CMK (cell line): ENCODE measurements at regions not wholly inside any gene's neighbourhood (a gene's known extent, or its start where the extent isn't known, plus 50 kb on each side); places are given as distances from the start of the nearest gene placed in this dataset.

Experiments used
- DNase-seq: peaks from one replicate; pipeline ENCODE4 v3.0.0-alpha.2; 2010; ENCODE audit warnings: low read depth

- DNase-seq: no peak
These were observed 225.9 kb downstream of the PTPRC start for GRCh38 chr1:198864695-198865094.

DNA sequence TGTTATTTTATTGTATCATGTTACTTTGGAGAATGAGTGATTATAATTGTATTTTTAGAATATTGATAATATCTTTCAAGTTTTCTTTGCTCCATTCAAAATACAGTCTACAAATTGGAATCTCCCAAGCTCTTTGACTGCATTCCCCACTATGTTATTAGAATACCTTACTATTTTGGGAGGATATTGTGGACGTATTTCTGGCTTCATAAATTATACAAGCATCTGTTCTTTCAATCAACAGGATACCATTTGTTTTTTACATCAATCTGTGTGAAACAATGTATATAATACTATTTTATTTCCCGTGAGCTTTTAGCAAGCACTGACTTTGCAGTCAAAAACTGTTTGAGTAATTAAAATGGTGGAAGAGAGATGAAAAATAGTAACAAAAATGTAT, 226.5 kb downstream of the PTPRC start:
- DNase-seq: no peak

DNA sequence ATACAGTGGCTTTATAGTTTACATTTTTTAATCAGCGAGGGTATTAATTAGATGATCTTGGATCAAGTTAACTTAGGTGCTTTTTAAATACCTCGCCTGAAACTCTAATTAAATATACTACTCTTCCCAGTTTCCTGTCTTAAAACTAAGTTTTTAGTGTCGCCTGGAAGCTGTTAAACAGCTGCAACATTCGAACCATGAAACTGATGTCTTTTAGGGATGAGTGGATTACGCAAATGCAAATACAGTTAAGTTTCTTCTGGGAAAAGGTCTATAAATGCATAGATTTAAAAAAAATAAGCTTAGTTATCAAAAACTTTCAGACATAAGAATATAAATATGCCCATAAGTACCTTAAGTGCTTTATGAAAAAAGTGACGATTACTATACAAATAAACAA, 228.3 kb downstream of the PTPRC start:
- DNase-seq: no peak

DNA sequence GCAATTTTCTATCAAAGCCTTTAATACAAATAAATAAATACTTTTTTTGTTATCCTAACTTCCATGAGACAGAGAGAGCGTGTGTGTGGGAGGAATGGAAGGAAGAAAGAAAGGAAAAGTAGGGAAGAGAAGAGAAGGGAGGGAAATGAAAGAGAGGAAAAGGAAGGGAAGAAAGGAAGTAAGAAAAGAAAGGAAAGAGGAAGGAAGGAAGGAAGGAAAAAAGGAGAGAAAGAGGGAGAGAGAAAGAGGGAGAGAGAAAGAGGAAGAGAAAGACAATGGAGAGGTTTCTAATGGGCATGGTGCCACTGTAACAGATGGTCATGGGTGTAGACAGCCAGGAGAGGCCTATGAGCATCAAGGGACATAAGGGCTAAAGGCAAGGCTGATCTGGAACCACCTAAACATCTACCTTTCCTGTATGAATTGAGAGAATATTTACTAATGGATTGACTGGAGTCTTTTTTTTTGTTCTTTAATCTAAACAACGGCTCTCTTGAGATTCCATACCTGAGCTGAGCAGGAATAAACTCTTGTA, 234.9 kb downstream of the PTPRC start:
- DNase-seq: no peak

- no peak for DNase-seq
These were observed 237.6 kb downstream of the PTPRC start for GRCh38 chr1:198876371-198876871.

DNA sequence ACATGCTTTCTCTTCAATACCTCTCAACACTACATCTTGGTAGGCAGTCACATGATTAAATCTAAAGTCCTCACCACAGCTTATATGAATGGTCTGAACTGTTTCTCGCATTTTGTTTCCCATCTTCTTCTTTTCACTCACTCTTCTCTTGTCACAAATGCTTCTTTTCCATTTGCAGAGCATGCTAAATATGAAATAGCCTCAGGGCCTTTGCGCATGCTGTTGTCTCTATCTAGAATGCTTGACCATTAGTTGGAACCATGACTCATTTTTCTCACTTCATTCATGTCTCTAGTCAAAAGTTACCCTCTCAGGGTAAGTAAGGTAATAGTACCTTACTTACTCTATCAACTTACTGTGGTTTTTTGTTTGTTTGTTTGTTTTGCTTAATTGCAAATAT, 239.7 kb downstream of the PTPRC start:
- DNase-seq: no peak

- DNase-seq: no peak
These were observed 241.0 kb downstream of the PTPRC start for GRCh38 chr1:198879711-198880306.

GRCh38 chr1:198880397-198880796, 241.6 kb downstream of the PTPRC start:
- no peak for DNase-seq

DNA sequence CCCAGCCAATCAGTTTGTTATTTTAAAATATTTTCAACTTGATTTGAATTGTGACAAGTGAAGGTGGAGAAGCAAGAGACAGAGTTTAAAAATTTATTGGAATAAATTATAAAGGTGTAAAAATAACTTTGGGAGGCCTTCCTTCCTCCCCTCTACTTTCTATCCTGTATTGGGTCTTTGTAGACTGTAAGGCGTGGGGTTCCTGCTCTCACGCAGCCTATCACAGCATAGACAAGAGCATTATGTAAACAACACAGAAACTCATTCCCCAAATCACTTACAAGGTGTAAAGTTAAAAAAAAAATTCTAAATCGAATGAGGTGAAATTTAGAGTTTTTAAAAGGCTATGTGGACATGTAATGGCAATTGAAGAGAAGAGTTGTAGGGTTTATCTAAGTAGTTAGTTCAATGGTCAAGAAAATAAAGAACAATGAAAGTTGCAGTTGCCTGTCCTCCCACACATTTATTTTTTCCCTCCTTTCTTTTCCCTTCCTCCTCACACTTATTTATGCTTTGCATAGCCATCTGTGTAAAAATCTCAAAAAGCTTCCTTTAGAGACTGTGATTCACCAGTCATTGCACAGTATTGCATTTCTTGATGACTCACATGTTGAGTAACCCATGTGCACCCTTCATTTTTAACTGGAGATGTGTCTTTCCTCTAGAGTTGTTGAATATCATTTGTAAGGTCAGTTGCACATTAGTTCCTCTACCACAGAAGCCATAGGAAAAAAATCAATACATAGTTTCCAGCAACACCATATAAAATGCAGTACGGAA, 242.2 kb downstream of the PTPRC start:
- DNase-seq: no peak

DNA sequence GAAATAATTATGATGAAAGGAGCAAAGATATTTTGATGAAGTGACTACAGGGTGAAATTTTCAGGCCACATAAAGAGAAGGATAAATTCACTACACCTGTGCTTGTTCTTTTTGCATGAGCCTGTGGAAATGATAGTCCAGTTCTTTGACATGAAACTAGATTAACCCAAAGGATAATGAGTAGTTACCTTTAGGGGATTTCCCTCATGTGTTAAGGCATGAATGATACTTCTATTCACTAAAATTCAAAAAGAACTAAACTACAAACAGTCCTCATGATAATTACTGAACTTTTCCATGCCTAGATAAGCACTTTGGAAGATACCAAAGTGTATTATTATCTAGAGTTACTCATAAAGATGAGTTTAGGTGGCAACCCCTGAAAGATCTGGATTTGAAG, 244.3 kb downstream of the PTPRC start:
- no peak for DNase-seq

- DNase-seq: no peak
These were observed 249.0 kb downstream of the PTPRC start for GRCh38 chr1:198887866-198888265.

- no peak for DNase-seq
These were observed 249.6 kb downstream of the PTPRC start for GRCh38 chr1:198888379-198888943.

DNA sequence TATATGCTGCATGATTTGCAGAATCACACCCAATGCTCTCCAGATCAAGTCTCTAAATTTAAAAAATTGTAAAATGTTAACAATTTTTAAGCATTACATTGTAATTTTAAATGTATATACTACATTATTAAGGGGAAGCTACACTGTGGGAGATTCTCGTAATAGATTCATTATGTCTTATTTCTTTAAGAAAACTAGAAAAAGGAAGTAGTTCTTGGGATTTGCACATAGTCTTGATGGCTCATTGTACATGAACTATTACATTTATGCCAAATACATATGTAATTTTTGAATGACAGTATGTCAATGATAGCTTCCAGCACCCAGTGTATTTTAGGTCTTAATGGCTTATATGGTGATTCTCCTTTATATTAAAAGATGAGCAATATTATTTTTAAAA, 250.3 kb downstream of the PTPRC start:
- no peak for DNase-seq

DNA sequence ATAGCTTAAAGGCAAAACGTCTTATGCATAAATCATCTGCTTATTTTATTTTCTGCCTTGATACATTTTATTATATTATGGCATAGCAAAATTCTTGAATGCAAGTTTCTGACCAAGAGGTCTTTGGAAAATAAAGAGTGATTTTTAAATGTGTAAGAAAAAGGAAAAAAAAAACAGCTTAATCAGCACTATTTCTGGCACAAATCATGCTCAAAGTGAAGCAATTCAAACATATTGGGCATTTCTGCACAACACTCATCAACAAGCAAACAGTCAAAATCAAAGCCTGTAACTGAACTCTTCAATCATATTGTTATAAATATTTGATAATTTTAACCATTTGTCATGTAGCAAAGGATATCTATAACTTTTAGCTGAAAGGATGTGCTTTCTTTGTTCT, 250.9 kb downstream of the PTPRC start:
- DNase-seq: no peak

GRCh38 chr1:198890214-198890930, 251.5 kb downstream of the PTPRC start:
- DNase-seq: no peak

- DNase-seq: no peak
These were observed 253.2 kb downstream of the PTPRC start for GRCh38 chr1:198892065-198892464.

- DNase-seq: no peak
These were observed 254.3 kb downstream of the PTPRC start for GRCh38 chr1:198893141-198893540.

DNA sequence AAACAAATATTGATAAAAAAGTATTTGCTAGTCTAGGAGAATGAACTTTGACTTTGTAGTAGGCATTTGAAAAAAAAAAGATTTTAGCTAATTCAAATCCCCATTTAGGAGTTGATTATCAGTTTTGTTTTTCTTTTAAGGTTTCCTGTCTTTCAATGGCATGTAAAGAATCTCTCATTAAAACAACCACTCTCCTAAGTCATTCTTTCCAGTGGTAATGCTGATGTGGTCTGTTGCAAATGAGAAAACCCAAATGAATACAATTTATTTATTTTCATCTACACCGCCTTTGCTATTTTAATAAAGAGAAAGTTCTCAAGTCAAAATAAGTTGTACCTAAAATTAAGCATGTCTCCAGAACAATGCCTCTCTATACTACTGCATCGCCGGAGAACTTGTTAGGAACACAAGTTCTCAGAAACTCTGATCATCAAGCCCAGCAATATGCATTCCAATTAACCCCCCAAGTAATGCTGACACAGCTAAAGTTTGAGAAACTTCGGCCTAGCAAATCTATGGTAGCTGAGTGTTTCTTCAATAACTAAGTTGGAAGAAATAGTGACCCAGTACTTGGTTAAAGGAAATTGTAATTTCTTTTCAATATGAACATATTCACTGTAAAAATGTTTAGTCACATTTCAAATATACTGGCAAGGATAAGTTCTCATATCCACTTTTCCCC, 255.1 kb downstream of the PTPRC start:
- no peak for DNase-seq

DNA sequence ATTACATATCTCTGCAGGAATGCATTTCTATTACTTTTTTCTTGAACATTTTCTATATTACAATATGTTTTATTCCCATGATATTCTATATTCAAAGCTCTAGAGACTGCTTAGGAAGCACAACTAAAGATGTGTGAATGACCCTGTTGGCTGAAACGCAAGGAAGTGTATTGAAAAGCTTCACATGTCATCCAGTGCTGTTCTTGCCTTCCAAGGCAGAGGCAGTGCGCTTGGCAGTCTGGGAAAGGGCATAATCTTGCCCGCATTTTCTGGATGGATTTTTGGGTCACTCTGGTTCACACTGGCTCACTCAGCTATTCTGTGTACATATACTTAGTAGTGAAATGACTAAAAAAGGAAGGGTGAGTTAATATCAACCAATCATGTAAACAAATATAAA, 262.4 kb downstream of the PTPRC start:
- DNase-seq: no peak

DNA sequence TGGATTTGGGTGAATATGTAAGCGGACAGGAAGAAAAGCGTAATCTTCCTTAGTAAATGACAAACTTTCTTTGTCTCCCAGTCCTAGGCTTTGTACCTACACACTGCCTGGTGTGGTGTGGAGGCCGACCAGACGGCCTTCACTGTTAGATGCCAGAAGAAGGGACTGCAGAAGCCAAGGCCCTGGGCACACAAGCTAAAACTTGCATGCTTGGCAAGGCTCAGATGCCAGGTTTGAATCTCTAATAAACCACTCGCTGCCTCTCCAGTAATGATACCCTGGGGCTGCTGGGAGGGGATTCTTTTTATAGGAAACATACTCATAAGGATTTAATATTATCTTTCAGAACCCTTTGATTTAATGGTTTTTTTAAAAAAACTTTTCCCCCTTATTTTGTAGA, 263.8 kb downstream of the PTPRC start:
- DNase-seq: no peak

- no peak for DNase-seq
These were observed 264.4 kb downstream of the PTPRC start for GRCh38 chr1:198903203-198903602.

- no peak for DNase-seq
These were observed 264.8 kb downstream of the PTPRC start for GRCh38 chr1:198903621-198904020.
